ENCODE measurements at regions not wholly inside any gene's neighbourhood (a gene's known extent, or its start where the extent isn't known, plus 50 kb on each side); places are given as distances from the start of the nearest gene placed in this dataset.
"Not testable (repeated sequence)": the region's sequence is repeated elsewhere in the genome, so short reads cannot be mapped to it uniquely, and the experiment has no call there.

- DNase-seq: no peak
- no peaks in the 10 kb centered on the region for H3K36me3 Mint-ChIP-seq (ENCODE audit: low read depth)
- no peaks in the 10 kb centered on the region for H3K9me3 Mint-ChIP-seq
- H3K4me3 Mint-ChIP-seq: no peak overlapping the region
- no peak overlapping the region for H3K27ac Mint-ChIP-seq
- POLR2A ChIA-PET: no interaction called here
- H3K27me3 Mint-ChIP-seq: peaks cover 7% of the 10 kb centered on the region
- CTCF ChIA-PET: interaction anchor here (0.8 to 2.2 kb wide), 4 partner anchors 12 to 97 kb away, joined by 3 to 9 read pairs (median 4); no protein-coding TSS in a partner anchor
- no peaks in the 10 kb centered on the region for H3K4me1 Mint-ChIP-seq
Measured at GRCh38 chr20:59110607-59111006, 53.0 kb upstream of the ZNF831 start.

DNA sequence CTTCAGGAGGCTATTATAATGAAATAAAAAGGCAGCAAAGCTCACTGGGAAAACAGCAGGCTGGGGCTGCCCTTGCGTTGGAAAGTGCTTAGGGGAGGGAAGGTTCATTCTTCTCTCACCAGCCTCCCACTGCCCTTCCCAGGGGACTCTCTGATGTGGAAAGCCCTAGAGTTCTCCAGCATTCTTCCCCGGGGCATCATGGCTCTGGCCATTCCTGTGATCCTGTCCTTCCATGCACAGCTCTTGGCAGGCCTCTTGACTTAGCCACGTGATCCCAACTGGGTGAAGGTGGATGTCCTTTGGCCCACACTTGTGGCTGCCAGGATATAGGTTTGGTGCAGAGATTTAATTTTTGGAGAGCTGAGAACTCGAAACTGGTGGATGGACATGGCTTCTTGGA lies 58.0 kb upstream of the ZNF831 start:
- Mint-ChIP-seq H3K4me1 (peaks cover 11% of the 10 kb centered on the region), H3K4me3 (no peak overlapping the region), H3K27ac (no peak overlapping the region), H3K36me3 (ENCODE audit: low read depth) (no peaks in the 10 kb centered on the region), H3K27me3 (peaks cover 2% of the 10 kb centered on the region), H3K9me3 (no peaks in the 10 kb centered on the region)
- no peak for DNase-seq
- ChIA-PET POLR2A (interaction anchor here (0.7 kb wide), 1 partner anchor 9 kb away, joined by 3 read pairs; no protein-coding TSS in a partner anchor), CTCF (interaction anchor here (0.9 kb wide), 1 partner anchor 18 kb away, joined by 3 read pairs; no protein-coding TSS in a partner anchor)

GRCh38 chr20:59104831-59105230 lies 58.8 kb upstream of the ZNF831 start:
- ChIA-PET CTCF (interaction anchor here (1.1 kb wide), 1 partner anchor 17 kb away, joined by 4 read pairs; no protein-coding TSS in a partner anchor), POLR2A (no interaction called here)
- Mint-ChIP-seq H3K27me3 (peaks cover 3% of the 10 kb centered on the region), H3K9me3 (no peaks in the 10 kb centered on the region), H3K27ac (no peak overlapping the region), H3K4me3 (no peak overlapping the region), H3K36me3 (ENCODE audit: low read depth) (no peaks in the 10 kb centered on the region), H3K4me1 (peaks cover 11% of the 10 kb centered on the region)
- DNase-seq: no peak

DNA sequence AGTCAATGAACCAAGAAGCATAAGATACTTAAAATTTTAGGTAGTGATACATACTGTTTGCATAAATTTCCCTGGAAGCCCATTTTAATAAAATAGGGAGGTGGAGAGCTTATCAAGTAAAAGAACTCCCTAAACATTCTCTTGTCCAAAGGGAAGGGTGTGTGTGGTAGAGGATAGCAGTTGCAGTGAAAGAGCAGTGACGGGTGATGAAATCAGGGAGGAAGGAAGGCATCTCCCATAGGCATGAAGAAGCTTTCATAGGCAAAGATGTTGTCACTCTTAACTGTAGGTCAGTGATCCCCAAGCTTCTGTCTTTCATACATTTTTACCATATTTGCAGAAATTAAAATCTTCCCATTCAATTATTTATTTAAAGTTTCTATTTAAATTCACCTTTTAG lies 60.0 kb upstream of the ZNF831 start:
- Mint-ChIP-seq H3K4me3 (no peak overlapping the region), H3K9me3 (no peaks in the 10 kb centered on the region), H3K4me1 (peaks cover 11% of the 10 kb centered on the region), H3K27ac (no peak overlapping the region), H3K27me3 (peaks cover 4% of the 10 kb centered on the region), H3K36me3 (ENCODE audit: low read depth) (no peaks in the 10 kb centered on the region)
- ChIA-PET CTCF (interaction anchor here (1.1 to 1.4 kb wide), 2 partner anchors 16 kb away, joined by 4 to 8 read pairs; no protein-coding TSS in a partner anchor), POLR2A (interaction anchor here (1.4 kb wide), 1 partner anchor 19 kb away, joined by 3 read pairs; no protein-coding TSS in a partner anchor)
- no peak for DNase-seq

GRCh38 chr20:59102841-59103299 lies 60.3 kb upstream of the PRELID3B start:
- Mint-ChIP-seq H3K27ac (no peak overlapping the region), H3K36me3 (ENCODE audit: low read depth) (no peaks in the 10 kb centered on the region), H3K27me3 (peaks cover 6% of the 10 kb centered on the region), H3K9me3 (no peaks in the 10 kb centered on the region), H3K4me3 (no peak overlapping the region), H3K4me1 (peaks cover 11% of the 10 kb centered on the region)
- DNase-seq: no peak
- POLR2A ChIA-PET: interaction anchor here (1.4 kb wide), 1 partner anchor 20 kb away, joined by 3 read pairs; no protein-coding TSS in a partner anchor
- CTCF ChIA-PET: interaction anchor here (0.5 to 1.4 kb wide), 3 partner anchors 15 to 298 kb away, joined by 3 to 8 read pairs (median 3); no protein-coding TSS in a partner anchor

GRCh38 chr20:59101961-59102360 lies 59.4 kb upstream of the PRELID3B start:
- Mint-ChIP-seq H3K27me3 (peaks cover 6% of the 10 kb centered on the region), H3K9me3 (no peaks in the 10 kb centered on the region), H3K4me3 (no peak overlapping the region), H3K4me1 (peaks cover 11% of the 10 kb centered on the region), H3K36me3 (ENCODE audit: low read depth) (no peaks in the 10 kb centered on the region), H3K27ac (no peak overlapping the region)
- CTCF ChIA-PET: interaction anchor here (0.9 to 1.4 kb wide), 5 partner anchors 14 to 106 kb away, joined by 3 to 8 read pairs (median 3); no protein-coding TSS in a partner anchor
- no peak for DNase-seq
- POLR2A ChIA-PET: interaction anchor here (1.5 kb wide), 1 partner anchor 20 kb away, joined by 4 read pairs; no protein-coding TSS in a partner anchor

DNA sequence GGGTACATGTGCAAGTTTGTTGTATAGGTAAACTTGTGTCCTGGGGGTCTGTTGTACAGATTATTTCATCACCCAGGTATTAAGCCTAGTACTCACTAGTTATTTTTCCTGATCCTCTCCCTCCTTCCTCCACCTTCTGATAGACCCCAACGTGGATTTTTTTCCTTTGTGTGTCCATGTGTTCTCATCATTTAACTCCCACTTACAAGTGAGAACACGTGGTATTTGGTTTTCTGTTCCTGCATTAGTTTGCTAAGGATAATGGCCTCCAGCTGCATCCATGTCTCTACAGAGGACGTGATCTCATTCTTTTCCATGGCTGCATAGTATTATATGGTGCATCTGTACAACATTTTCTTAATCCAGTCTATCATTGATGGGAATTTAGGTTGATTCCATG lies 57.3 kb upstream of the PRELID3B start:
- POLR2A ChIA-PET; H3K9me3 Mint-ChIP-seq; H3K27me3 Mint-ChIP-seq; H3K27ac Mint-ChIP-seq; H3K4me3 Mint-ChIP-seq; H3K36me3 Mint-ChIP-seq (ENCODE audit: low read depth); DNase-seq; CTCF ChIA-PET: not testable (repeated sequence)
- peaks cover 11% of the 10 kb centered on the region for H3K4me1 Mint-ChIP-seq

- ChIA-PET POLR2A (no interaction called here), CTCF (interaction anchor here (0.6 to 6.1 kb wide), 4 partner anchors 8 to 127 kb away, joined by 3 to 35 read pairs (median 10); no protein-coding TSS in a partner anchor)
- no peak overlapping the region for H3K27ac Mint-ChIP-seq
- H3K27me3 Mint-ChIP-seq: peaks cover 7% of the 10 kb centered on the region
- no peak overlapping the region for H3K4me3 Mint-ChIP-seq
- DNase-seq: no peak
- H3K4me1 Mint-ChIP-seq: no peaks in the 10 kb centered on the region
- no peaks in the 10 kb centered on the region for H3K9me3 Mint-ChIP-seq
- no peaks in the 10 kb centered on the region for H3K36me3 Mint-ChIP-seq (ENCODE audit: low read depth)
Measured at GRCh38 chr20:59095140-59095539, 52.6 kb upstream of the PRELID3B start.

DNA sequence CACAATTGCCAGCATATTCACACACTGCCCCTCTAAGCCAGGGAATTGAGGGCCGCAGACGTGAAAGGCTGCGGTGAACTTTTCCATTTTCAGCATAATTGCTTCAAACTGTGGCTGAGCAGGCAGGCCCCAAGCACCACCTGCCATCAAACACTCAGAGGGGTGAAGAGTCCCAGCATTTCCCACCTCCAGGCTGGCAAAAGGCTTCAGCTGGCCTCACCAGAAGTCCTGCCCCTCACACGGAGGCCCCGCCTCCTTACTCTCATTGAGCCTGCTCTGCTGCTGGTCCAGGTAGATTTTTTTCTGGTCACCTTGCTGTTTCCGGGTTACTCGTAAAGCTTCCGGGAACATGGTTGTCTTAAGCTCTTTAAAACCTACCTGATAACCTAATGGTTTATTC lies 52.0 kb upstream of the PRELID3B start:
- Mint-ChIP-seq H3K4me3 (no peak overlapping the region), H3K4me1 (no peaks in the 10 kb centered on the region), H3K27ac (no peak overlapping the region), H3K9me3 (no peaks in the 10 kb centered on the region), H3K27me3 (peaks cover 5% of the 10 kb centered on the region), H3K36me3 (ENCODE audit: low read depth) (no peaks in the 10 kb centered on the region)
- ChIA-PET CTCF (interaction anchor here (1.2 to 6.1 kb wide), 3 partner anchors 16 to 127 kb away, joined by 3 to 35 read pairs (median 13); no protein-coding TSS in a partner anchor), POLR2A (no interaction called here)
- no peak for DNase-seq
